HAP-1 (cell line): ENCODE measurements at regions not wholly inside any gene's neighbourhood (a gene's known extent, or its start where the extent isn't known, plus 50 kb on each side); places are given as distances from the start of the nearest gene placed in this dataset.
A peak's percentile ranks its signal among the peaks of the same experiment; 100 is the strongest.

ENCODE experiments used
- DNase-seq, 2 experiments: peaks; one replicate each; pipeline ENCODE4 v3.0.0-alpha.2; 2016 to 2020; ENCODE audit warnings: low spot score in 2 of 2
- H3K27me3 ChIP-seq: fragments of 250-450 bp; sonication (Bioruptor Pico); 2 replicates; pipeline ENCODE4 v1.5.1; 2020; ENCODE audit warnings: low read depth, mild to moderate bottlenecking, moderate library complexity
- H3K36me3 ChIP-seq: fragments of 250-450 bp; sonication (Bioruptor Pico); replicated peaks from 2 replicates; pipeline ENCODE4 v1.5.1; 2020; ENCODE audit warnings: mild to moderate bottlenecking
- H3K4me1 ChIP-seq: fragments of 250-450 bp; sonication (Bioruptor Pico); 2 replicates; pipeline ENCODE4 v1.5.1; 2020; ENCODE audit warnings: mild to moderate bottlenecking
- H3K4me3 ChIP-seq: fragments of 250-450 bp; sonication (Bioruptor Pico); 2 replicates; pipeline ENCODE4 v1.5.1; 2020; ENCODE audit warnings: mild to moderate bottlenecking, moderate library complexity
- H3K9me3 ChIP-seq: fragments of 250-450 bp; sonication (Bioruptor Pico); 2 replicates; pipeline ENCODE4 v1.5.1; 2020; ENCODE audit warnings: mild to moderate bottlenecking, moderate library complexity
- in situ Hi-C: fragments of 300-500 bp; cut with MboI; formaldehyde crosslinking; loops from 3 replicates; pipeline ENCODE4 v1.14.3; 2020; ENCODE audit warnings: low sequenced_read_pairs, inconsistent platforms, mixed read lengths

DNA sequence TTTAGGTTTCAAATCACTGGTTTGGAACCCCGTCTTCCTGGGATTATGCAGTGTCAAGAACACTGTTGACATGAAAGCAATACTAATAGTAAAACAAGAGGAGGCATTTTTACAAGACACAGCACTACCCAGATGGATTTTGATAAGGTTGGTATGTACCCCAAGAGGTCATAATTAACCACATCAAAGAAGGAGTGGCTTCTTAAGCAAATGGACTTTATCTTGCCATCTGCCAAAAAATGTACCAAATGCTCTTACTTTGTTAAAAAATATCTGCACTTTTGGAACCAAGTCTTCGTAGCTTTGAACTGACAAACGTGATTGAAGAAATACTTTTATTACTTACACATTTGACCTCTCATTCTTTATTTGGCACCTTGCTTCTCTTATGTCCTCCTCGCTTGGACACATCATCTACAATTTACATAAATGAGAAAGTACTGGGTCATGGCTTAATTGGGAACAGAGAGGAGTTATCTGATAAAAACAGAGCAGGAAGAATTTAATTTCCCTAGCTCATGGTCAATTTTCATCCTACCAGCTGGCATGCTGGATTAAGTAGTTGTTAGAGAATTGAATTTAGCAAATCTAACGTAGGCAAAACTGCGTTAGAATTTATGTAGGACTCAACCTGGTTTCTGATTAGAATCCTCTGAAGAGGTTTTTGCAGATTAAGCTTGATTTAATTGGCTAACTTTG lies 54.5 kb upstream of the PRICKLE1 start:
- in situ Hi-C loops: no loop called here
- no peak for DNase-seq
- H3K27me3 ChIP-seq: no peaks in the 10 kb centered on the region
- peaks cover 16% of the 10 kb centered on the region for H3K4me1 ChIP-seq
- H3K36me3 ChIP-seq: no peaks in the 10 kb centered on the region
- H3K9me3 ChIP-seq: no peaks in the 10 kb centered on the region
- no peak overlapping the region for H3K4me3 ChIP-seq

DNA sequence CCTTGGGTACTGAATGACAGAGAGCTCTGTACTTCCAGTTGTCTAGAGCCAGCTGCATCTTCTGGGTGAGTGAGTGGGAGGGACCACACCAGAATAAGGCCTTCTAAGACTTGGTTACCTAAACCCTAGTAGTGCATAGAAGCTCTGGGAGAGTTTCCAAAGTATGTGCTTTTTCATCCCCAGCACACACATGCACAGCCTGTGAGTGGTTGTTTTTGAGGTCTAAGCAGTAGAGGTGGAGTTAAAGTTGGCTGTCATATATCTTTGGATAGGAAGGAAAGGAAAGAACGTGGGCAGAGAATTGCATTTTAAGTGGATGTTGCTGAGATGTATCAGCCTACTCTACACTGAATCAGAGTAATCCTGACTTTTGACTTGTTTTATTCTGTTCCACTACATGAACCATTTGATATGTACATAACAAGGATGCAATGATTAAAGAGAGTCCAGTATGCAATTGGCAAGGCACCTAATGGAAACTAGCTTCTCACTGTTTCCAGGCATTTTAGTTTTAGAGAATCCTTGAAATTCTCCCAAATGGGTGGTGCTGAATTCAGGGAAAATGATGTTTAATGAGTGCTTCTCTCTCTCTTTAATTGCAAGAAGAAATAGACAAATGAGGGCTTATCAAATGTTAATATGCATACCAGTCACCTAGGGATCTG lies 51.8 kb upstream of the PRICKLE1 start:
- Histone ChIP-seq H3K36me3 (no peaks in the 10 kb centered on the region), H3K4me3 (no peak overlapping the region), H3K27me3 (no peaks in the 10 kb centered on the region), H3K4me1 (peaks cover 16% of the 10 kb centered on the region), H3K9me3 (no peaks in the 10 kb centered on the region)
- in situ Hi-C loops: no loop called here
- DNase-seq: no peak

DNA sequence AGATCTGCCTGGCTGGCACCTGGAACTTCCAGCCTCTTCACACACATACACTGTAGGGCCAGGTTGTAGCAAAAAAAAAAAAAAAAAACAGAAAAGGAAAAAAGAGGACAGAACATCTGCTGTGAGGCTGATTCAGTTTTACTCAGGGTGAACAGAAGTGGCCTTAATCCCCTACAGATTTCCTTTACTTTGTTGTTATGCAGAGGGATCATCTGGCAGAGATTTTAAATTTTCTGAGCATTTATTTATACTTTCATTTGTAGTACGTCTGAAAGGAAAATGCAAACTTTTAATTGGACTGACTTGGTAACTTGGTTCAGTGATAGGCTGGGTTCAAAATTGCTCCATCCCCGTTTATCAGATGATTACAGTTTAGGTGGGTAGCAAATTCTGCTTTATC lies 50.8 kb upstream of the PRICKLE1 start:
- Histone ChIP-seq H3K4me3 (no peak overlapping the region), H3K36me3 (no peaks in the 10 kb centered on the region), H3K27me3 (no peaks in the 10 kb centered on the region), H3K4me1 (peaks cover 16% of the 10 kb centered on the region), H3K9me3 (no peaks in the 10 kb centered on the region)
- in situ Hi-C loops: no loop called here
- peak in 1 of 2 experiments; percentile 77 for DNase-seq

DNA sequence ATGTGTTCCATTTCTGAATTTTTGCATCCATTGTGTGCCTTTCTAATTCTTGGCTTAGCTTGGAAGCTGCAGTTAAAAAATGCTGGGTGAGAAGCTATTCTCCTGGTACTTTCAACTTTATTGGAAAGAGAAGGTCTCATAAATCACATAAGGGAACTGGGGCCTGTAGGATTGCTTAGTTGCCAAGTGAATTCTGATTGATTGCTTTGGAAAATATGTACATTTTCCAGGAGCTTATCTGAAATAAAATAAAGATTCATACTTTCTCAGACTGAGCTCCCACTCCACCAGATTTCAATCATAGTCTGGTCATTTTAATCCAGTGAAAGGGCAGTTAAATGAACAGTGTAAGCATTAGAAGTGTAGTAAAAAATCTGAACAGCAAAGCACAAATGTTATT lies 50.0 kb upstream of the PRICKLE1 start:
- H3K27me3 ChIP-seq: no peaks in the 10 kb centered on the region
- no peak for DNase-seq
- H3K4me3 ChIP-seq: no peak overlapping the region
- H3K4me1 ChIP-seq: peaks cover 16% of the 10 kb centered on the region
- no peaks in the 10 kb centered on the region for H3K36me3 ChIP-seq
- H3K9me3 ChIP-seq: no peaks in the 10 kb centered on the region
- in situ Hi-C loops: no loop called here
